ENCODE measurements at regions not wholly inside any gene's neighbourhood (a gene's known extent, or its start where the extent isn't known, plus 50 kb on each side); places are given as distances from the start of the nearest gene placed in this dataset.

DNA sequence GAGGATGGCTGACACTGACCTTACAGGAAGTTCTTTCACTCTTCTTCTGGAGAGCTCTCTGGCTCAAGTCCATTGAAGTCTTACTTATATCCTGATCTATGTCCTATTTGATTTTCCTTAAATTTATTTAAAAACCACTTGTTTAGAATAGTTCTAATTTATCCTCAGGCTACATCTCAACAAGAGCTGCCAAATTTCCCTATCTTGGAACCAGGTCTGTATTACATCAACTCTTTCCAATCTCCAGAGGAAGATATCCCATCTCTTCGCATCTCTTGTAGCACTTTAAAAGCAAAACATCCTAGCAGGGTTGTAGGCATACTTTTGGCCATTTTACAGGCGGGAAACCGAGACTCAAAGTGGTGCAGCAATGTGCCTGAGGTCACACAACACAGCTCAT lies 290.5 kb upstream of the TEX13C start:
- Histone ChIP-seq H3K27ac (ENCODE audit: insufficient read depth, low read length) (no peak overlapping the region), H3K27me3 (ENCODE audit: control insufficient read depth, insufficient read depth, low read length) (no peaks in the 10 kb centered on the region), H3K9ac (ENCODE audit: insufficient read depth, low read length) (no peak overlapping the region), H3K4me2 (ENCODE audit: extremely low read depth, insufficient read depth, low read length) (no peak overlapping the region), H3K4me1 (ENCODE audit: control insufficient read depth, extremely low read depth, insufficient read depth, low read length) (no peaks in the 10 kb centered on the region), H3K36me3 (ENCODE audit: control insufficient read depth, insufficient read depth, low read length) (no peaks in the 10 kb centered on the region), H4K20me1 (ENCODE audit: control insufficient read depth, extremely low read depth, insufficient read depth, low read length) (no peaks in the 10 kb centered on the region), H3K4me3 (replicated peaks in 1 of 4; ENCODE audit: control extremely low read depth in 1 of 4, insufficient read depth in 1 of 4, low read depth in 3 of 4, low read length in 4 of 4) (no peak overlapping the region), H2AFZ (ENCODE audit: low read length) (no peak overlapping the region), H3K79me2 (ENCODE audit: control insufficient read depth, insufficient read depth, low read length) (no peaks in the 10 kb centered on the region), H3K9me3 (ENCODE audit: control insufficient read depth, insufficient read depth, low read depth, low read length) (no peaks in the 10 kb centered on the region)
- DNase-seq (ENCODE audit: low read depth in 2 of 2) = no peak
- no peak for TF ChIP-seq EZH2 (IDR thresholded peaks at IDR 0.05; ENCODE audit: low read length, missing control alignments)

Data from fibroblast of lung (primary cell).